ENCODE measurements at regions not wholly inside any gene's neighbourhood (a gene's known extent, or its start where the extent isn't known, plus 50 kb on each side); places are given as distances from the start of the nearest gene placed in this dataset.
"Not testable (repeated sequence)": the region's sequence is repeated elsewhere in the genome, so short reads cannot be mapped to it uniquely, and the experiment has no call there.

- TF ChIP-seq CTCF (IDR thresholded peaks at IDR 0.05; ENCODE audit: borderline replicate concordance, extremely low read depth, low read length, poor library complexity, severe bottlenecking); EZH2 (IDR thresholded peaks at IDR 0.05; ENCODE audit: borderline replicate concordance, low read depth, low read length, severe bottlenecking): not testable (repeated sequence)
Observed at GRCh38 chr21:27881331-27881730, 914.4 kb upstream of the ADAMTS5 start.
